Suppressor macrophage treated with lipopolysaccharide for 4 hours (primary cell): ENCODE measurements at regions not wholly inside any gene's neighbourhood (a gene's known extent, or its start where the extent isn't known, plus 50 kb on each side); places are given as distances from the start of the nearest gene placed in this dataset.
"Not testable (repeated sequence)": the region's sequence is repeated elsewhere in the genome, so short reads cannot be mapped to it uniquely, and the experiment has no call there.

ENCODE experiments used
- DNase-seq: peaks from one replicate; pipeline ENCODE4 v3.0.0-alpha.2; 2020

DNA sequence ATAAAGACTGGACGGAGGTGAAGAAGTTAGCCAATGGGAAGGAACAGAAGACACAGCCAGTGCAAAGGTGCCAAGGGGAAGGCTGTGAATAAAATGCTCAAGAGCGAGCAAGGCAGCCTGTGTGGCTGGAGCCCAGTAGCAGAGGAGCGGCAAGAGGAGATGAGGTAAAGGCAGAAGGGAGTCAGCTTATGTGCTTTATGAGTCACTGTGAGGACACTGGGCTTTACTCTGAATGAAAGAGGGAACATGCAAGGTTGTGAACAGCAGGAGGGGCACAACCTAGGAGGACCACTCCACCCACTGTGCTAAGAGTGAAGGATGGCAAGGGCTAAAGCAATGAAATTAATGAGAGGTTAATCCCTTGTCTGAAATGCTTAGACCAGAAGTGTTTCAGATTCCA lies 129.0 kb upstream of the ODAD2 start:
- DNase-seq, result no peak

DNA sequence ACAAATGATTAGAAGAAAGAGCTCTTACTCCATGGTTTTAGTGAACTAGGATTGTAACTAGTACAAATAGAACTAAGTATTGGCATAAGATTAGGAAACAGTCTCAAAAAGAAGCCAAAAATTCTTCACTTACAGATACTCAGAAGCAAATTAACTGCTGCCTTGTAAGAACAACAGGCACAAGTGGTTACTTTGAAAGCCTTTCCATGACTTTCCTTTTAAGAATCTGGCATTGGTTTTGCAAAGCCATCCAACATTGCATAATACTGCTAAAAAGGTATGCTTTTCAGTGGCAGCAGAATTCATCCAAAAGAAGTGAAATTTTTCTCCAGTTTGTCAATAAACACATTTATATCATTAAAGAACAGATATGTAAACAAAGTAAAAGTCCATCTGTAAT lies 126.8 kb upstream of the ODAD2 start:
- DNase-seq, result no peak

DNA sequence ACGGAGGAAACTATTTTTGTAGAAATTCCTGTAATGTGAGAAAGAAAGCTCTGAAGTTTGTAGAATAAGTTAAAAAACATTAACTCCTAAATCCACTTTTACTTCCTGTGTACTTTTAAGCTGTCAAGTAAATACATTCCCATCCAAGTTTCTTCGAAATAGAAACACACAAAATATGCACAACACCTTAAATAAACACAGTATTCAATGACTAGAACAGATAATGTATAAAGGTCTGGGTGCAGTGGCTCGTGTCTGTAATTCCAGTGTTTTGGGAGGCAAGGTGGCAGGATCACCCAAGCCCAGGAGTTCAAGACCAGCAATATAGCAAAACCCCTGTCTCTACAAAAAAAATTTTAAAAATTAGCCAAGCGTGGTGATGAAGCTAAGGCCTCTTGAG lies 121.9 kb upstream of the ODAD2 start:
- DNase-seq, result no peak

DNA sequence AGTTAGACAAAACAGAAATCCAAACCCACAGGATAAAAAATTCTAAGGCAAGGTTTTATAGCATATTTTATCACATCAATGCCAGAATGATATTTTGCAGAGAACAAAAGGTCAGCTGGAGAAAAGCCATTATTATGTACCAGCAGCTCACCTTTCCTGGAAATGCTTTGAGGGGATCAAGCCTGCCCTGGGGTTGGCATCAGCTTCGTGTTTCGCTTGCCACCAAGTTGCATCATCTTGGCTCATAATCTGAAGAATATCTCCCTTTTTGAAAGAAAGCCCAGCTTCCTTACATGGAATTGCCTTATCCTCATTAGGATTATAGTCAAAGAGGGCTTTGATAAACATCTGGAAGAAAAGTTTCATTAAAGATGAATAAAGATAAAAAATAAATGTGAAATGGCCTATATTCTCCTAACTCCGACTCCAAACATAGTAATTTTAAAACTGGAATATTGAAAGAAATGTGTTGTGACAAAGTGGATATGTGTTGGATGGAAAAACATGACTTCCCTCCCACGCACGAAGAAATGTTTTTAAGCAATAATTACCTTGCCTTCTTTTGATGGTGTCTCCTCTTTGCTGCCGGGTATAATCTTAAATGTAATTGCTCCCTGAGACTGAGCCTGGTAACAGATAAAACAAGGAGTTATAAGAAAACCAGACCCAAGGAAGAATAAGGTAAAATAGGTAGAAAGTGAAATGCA lies 121.3 kb upstream of the ODAD2 start:
- DNase-seq, result no peak

GRCh38 chr10:28118985-28119628 lies 120.2 kb upstream of the ODAD2 start:
- no peak for DNase-seq

GRCh38 chr10:28113202-28113601 lies 114.3 kb upstream of the ODAD2 start:
- no peak for DNase-seq

- no peak for DNase-seq
Observed at GRCh38 chr10:28111712-28112111, 112.8 kb upstream of the ODAD2 start.

DNA sequence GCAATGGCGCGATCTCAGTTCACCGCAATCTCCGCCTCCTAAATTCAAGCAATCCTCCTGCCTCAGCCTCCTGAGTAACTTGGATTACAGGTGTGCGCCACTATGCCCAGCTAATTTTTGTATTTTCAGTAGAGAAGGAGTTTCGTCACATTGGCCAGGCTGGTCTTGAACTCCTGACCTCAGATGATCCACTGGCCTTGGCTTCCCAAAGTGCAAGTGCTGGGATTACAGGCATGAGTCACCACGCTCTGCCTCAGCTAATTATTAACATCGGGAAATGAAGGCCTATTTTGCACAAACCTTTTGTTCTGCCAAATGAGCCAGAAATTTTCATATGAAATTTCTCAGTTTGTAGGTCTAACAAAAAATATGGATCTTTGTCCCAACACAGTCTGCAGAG lies 106.7 kb upstream of the ODAD2 start:
- DNase-seq, result no peak

- no peak for DNase-seq
Observed at GRCh38 chr10:28097633-28098032, 98.8 kb upstream of the ODAD2 start.

- no peak for DNase-seq
Observed at GRCh38 chr10:28095791-28096378, 97.0 kb upstream of the ODAD2 start.

GRCh38 chr10:28094121-28094520 lies 95.2 kb upstream of the ODAD2 start:
- no peak for DNase-seq

DNA sequence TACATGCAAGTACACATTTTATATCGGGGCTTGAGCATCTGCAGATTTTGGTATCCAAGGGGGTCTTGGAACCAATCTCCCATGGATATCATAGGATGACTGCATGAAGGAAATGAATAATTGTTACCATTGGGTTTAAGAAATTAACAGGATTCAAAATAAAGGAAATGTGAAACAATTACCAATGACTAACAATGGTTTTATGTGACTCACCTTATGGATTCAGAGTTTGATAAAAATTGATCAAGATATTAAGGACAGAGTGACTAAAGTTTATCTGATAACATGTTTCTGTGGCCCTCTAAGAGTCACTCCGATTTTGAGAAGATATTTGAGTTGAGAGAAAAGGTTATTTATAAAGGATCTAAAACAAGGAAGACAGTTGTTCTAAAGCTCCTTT lies 93.0 kb upstream of the ODAD2 start:
- DNase-seq, result no peak

DNA sequence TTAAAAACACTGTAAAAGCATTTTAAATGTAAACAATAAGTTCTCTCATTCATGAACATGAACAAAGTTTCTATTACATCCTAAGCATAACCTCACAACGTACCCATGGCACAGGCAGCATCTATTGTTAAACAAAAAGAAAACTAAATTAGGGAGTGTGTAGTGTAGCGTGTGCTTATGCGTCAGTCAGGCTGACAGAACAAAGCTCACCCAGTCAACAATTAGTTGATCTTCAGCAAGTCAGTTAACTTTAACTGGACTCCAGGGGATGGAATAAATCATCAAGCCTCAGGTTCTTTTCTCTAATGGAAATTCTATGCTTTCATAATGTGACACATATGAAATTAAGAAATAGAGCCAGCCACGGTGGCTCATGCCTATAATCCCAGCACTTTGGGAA lies 91.6 kb upstream of the ODAD2 start:
- no peak for DNase-seq

- no peak for DNase-seq
Observed at GRCh38 chr10:28089467-28089866, 90.6 kb upstream of the ODAD2 start.

DNA sequence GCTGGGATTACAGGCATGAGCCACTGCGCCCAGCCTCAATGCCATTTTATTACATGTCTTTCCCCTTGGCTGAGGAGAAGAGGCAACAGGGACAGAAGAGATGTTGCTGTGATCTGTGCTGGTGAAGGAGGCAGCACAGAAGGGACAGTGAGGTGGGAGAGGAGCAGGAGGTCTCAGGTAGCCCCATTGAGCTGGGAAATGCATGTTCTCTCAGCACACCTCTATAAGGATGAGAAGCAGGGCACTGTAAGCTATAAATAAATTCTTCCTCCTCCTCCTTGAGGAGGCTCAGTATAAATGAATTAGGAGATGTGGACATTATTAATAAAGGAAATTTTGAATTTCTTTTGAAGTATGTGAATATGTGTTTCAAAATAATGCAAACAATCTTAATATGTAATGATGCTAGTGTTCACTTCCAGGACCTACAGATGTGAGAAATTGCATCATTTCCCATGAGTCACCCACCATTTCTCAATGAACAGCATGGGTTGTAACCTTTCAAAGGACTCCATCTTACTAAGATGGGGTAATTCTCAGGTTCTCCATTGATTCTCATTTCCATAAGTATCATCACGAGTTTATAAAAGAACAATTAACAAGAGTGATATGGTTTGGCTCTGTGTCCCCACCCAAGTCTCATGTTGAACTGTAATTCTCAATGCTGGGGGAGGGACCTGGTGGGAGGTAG lies 88.9 kb upstream of the ODAD2 start:
- DNase-seq, result peak; percentile 67

DNA sequence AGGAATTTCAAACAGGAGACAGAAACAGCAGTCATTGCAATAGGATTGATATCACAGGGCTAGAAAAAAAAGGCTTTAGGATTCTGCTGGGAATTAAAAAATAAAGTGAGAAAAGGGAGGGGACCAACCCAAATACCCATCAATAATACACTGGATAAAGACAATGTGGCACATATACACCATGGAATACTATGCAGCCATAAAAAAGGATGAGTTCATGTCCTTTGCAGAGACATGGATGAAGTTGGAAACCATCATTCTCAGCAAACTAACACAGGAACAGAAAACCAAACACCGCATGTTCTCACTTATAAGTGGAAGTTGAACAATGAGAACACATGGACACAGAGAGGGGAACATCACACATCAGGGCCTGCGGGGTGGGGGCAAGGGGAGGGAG lies 86.9 kb upstream of the ODAD2 start:
- DNase-seq, result not testable (repeated sequence)

DNA sequence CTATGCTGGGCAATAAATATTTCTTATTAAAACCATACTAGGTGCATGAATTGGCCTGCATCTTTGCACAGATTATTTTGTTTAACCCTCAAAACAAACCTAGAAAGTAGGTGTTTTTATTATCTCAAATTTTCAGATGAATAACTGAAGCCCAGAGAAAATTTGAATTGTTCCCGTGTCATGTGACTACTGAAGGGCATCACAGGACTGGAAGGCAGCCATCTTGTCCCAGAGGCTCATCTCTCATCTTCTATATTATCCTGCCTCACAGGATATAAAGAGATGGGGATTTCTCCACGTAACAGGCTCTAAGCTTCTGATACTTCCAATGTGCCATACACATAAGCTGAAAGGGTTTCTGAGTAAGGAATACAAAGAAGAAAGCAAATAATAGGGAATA lies 84.0 kb upstream of the ODAD2 start:
- no peak for DNase-seq

- DNase-seq, result no peak
Observed at GRCh38 chr10:28082316-28082715, 83.4 kb upstream of the ODAD2 start.

GRCh38 chr10:28077889-28078288 lies 79.0 kb upstream of the ODAD2 start:
- DNase-seq, result no peak

- no peak for DNase-seq
Observed at GRCh38 chr10:28075424-28075823, 76.5 kb upstream of the ODAD2 start.

- no peak for DNase-seq
Observed at GRCh38 chr10:28072573-28072972, 73.7 kb upstream of the ODAD2 start.

GRCh38 chr10:28060031-28060607 lies 61.2 kb upstream of the ODAD2 start:
- DNase-seq, result no peak

DNA sequence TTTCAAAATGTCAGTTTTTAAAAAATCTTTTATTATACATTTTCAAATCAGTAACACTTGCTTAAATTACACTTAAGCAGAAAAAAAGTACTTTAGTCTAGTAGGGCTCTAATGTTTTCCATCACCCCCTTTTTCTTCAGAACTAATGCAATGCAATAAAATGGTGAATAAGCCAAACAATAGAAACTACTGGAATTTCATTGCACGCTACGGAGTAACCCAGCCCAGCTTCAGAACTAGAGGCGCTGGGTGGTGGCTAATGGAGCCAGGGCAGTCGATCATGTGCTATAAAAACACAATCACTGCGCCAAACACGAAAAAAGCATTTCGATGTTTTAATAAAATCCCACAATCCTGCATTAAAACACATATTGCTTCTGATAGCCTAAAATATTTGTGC lies 59.9 kb upstream of the ODAD2 start:
- DNase-seq, result no peak
